HepG2 (cell line): ENCODE measurements at regions not wholly inside any gene's neighbourhood (a gene's known extent, or its start where the extent isn't known, plus 50 kb on each side); places are given as distances from the start of the nearest gene placed in this dataset.

Experiments
- ATAC-seq: fragments of 200-7000 bp; cut with Tn5 transposase; 3 replicates; pipeline ENCODE4 v1.9.1; 2020; ENCODE audit warnings: mild to moderate bottlenecking, moderate library complexity
- BruUV-seq: library from RNA; stranded (reverse); fragments of 400-500 nt; replicated peaks from 2 replicates; lab custom pipeline; 2021; lab: Mats Ljungman, UMichigan
- CTCF ChIA-PET: fragments of 300-600 bp; formaldehyde crosslinking; extraction: SDS; loops from one replicate; lab custom pipeline; 2021; ENCODE audit warnings: low total read pairs, inconsistent platforms, low intra/inter-chr PET ratio; lab: Yijun Ruan, JAX
- POLR2A ChIA-PET: fragments of 350-600 bp; sonication (Branson Sonifier 250); formaldehyde crosslinking; loops from one replicate; lab custom pipeline; 2020; ENCODE audit warnings: antibody characterized with exemption, inconsistent platforms; lab: Yijun Ruan, JAX
- DNase-seq: peaks from one replicate; pipeline ENCODE4 v3.0.0-alpha.2; 2015; ENCODE audit warnings: low spot score
- FAIRE-seq: peaks from 3 replicates; lab custom pipeline; 2011; peaks lifted over from hg19 to GRCh38; lab: Jason Lieb, UNC
- H2AFZ ChIP-seq: one replicate; pipeline ENCODE4 v1.6.1; 2011; ENCODE audit warnings: low read length, inconsistent platforms
- H3K27ac ChIP-seq: fragments of 300-600 bp; 3 replicates; pipeline ENCODE4 v1.8.0; 2011; ENCODE audit warnings: mixed run types, mild to moderate bottlenecking, mixed read lengths, low read length, inconsistent platforms; ENCODE audit not compliant: insufficient read depth; ENCODE audit errors: extremely low read length
- H3K27me3 ChIP-seq, 2 experiments: fragments of 200-600 bp in 1 of 2; 2 replicates in 1 of 2; 3 replicates in 1 of 2; pipeline versions ENCODE4 v1.6.0 to v1.8.0; 2011; ENCODE audit warnings: low read length in 2 of 2, mild to moderate bottlenecking in 2 of 2, moderate library complexity in 2 of 2, inconsistent platforms in 1 of 2; ENCODE audit not compliant: insufficient read depth in 2 of 2, control insufficient read depth in 1 of 2
- H3K36me3 ChIP-seq, 2 experiments: fragments of 200-600 bp in 1 of 2; replicated peaks in 1 of 2; 2 replicates in 1 of 2; 3 replicates in 1 of 2; pipeline versions ENCODE4 v1.5.1 to v1.8.0; 2011; ENCODE audit warnings: low read length in 2 of 2, inconsistent platforms in 1 of 2; ENCODE audit not compliant: insufficient read depth in 2 of 2, control insufficient read depth in 1 of 2
- H3K4me1 ChIP-seq: 2 replicates; pipeline ENCODE4 v1.5.1; 2012; ENCODE audit warnings: low read length, inconsistent platforms; ENCODE audit not compliant: insufficient read depth
- H3K4me2 ChIP-seq: 2 replicates; pipeline ENCODE4 v1.6.0; 2011; ENCODE audit warnings: low read depth, low read length, inconsistent platforms
- H3K4me3 ChIP-seq, 3 experiments: fragments of 200-600 bp in 1 of 3; sonication (generic), shearing (Covaris generic) in 1 of 3; replicated peaks in 1 of 3; 2 replicates each; pipeline ENCODE4 v1.5.1; 2011 to 2016; ENCODE audit warnings: low read length in 3 of 3, inconsistent platforms in 2 of 3, low read depth in 2 of 3, mild to moderate bottlenecking in 2 of 3, control low read depth in 1 of 3, mixed read lengths in 1 of 3; ENCODE audit not compliant: insufficient read depth in 1 of 3
- H3K79me2 ChIP-seq: one replicate; pipeline ENCODE4 v1.6.1; 2011; ENCODE audit warnings: low read length, inconsistent platforms; ENCODE audit not compliant: insufficient read depth
- H3K9ac ChIP-seq: 2 replicates; pipeline ENCODE4 v1.6.0; 2011; ENCODE audit warnings: mild to moderate bottlenecking, low read depth, low read length, inconsistent platforms; ENCODE audit not compliant: insufficient read depth
- H3K9me3 ChIP-seq: 2 replicates; pipeline ENCODE4 v1.5.1; 2012; ENCODE audit warnings: mild to moderate bottlenecking, low read length
- H4K20me1 ChIP-seq: 2 replicates; pipeline ENCODE4 v1.6.0; 2011; ENCODE audit warnings: inconsistent platforms, mild to moderate bottlenecking, low read length, moderate library complexity; ENCODE audit not compliant: insufficient read depth
- AGO2 ChIP-seq: fragments of 200-400 bp; formaldehyde crosslinking; optimal IDR thresholded peaks from 2 replicates; pipeline ENCODE3; 2017; ENCODE audit warnings: mild to moderate bottlenecking, low read depth, low read length, moderate library complexity
- ARID2 ChIP-seq: sonication (generic); formaldehyde crosslinking; IDR thresholded peaks from 2 replicates; pipeline ENCODE4 v1.8.1; 2022; ENCODE audit warnings: mild to moderate bottlenecking, missing genetic modification reagents, borderline replicate concordance
- HNRNPH1 ChIP-seq: fragments of 200-400 bp; formaldehyde crosslinking; optimal IDR thresholded peaks from 2 replicates; pipeline ENCODE3; 2017; ENCODE audit warnings: mild to moderate bottlenecking, low read depth, low read length
- MIER3 ChIP-seq: IDR thresholded peaks from 2 replicates; pipeline ENCODE4 v1.6.1; 2016; ENCODE audit warnings: missing compliant biosample characterization, borderline replicate concordance
- POGZ ChIP-seq: sonication (generic); formaldehyde crosslinking; IDR thresholded peaks from 2 replicates; pipeline ENCODE4 v1.4.0; 2020; ENCODE audit warnings: mild to moderate bottlenecking, missing genetic modification reagents
- SAP130 ChIP-seq: IDR thresholded peaks from 2 replicates; pipeline ENCODE4 v1.6.1; 2016; ENCODE audit warnings: low read depth
- SIX4 ChIP-seq: sonication (generic); formaldehyde crosslinking; IDR thresholded peaks from 2 replicates; pipeline ENCODE4 v1.4.0; 2020; ENCODE audit warnings: missing genetic modification reagents
- STAT6 ChIP-seq: sonication (generic); formaldehyde crosslinking; IDR thresholded peaks from 2 replicates; pipeline ENCODE4 v1.4.0; 2020; ENCODE audit warnings: missing genetic modification reagents, mild to moderate bottlenecking, borderline replicate concordance
- SUZ12 ChIP-seq: fragments of 150-350 bp; IDR thresholded peaks from 2 replicates; pipeline ENCODE4 v1.6.1; 2014; ENCODE audit warnings: low read depth, low read length
- ZNF879 ChIP-seq: sonication (generic); formaldehyde crosslinking; IDR thresholded peaks from 2 replicates; pipeline ENCODE4 v1.8.1; 2023; ENCODE audit warnings: missing genetic modification reagents
- WGBS: methylation state at CpG from one replicate; pipeline ENCODE4 v1.1.6; 2017; ENCODE audit warnings: low lambda C conversion rate; 5-methylcytosine and 5-hydroxymethylcytosine counted together
- in situ Hi-C: cut with HindIII; loops from 2 replicates; pipeline ENCODE4 v1.10.0; 2017; ENCODE audit warnings: low pct_unique_long_range_greater_than_20kb; ENCODE audit not compliant: extremely low pct_ligation_motif_present
- intact Hi-C: fragments of 100-400 bp; cut with micrococcal nuclease; formaldehyde crosslinking; loops from one replicate; pipeline ENCODE4 v1.10.0; 2022; ENCODE audit not compliant: unreplicated experiment

GRCh38 chr1:60751306-60751705 lies 331.1 kb upstream of the NFIA start:
- Histone ChIP-seq H3K79me2 (no peaks in the 10 kb centered on the region), H3K27ac (no peak overlapping the region), H3K27me3 (no peaks in the 10 kb centered on the region; a peak in 1 of 5 replicates), H3K4me1 (no peaks in the 10 kb centered on the region), H4K20me1 (no peaks in the 10 kb centered on the region), H3K4me3 (no peak overlapping the region), H3K9ac (no peak overlapping the region), H3K9me3 (no peaks in the 10 kb centered on the region), H3K4me2 (no peak overlapping the region), H3K36me3 (no peaks in the 10 kb centered on the region), H2AFZ (no peak overlapping the region)
- DNase-seq (no peak), FAIRE-seq (no peak), ATAC-seq (no peak)
- no peak for TF ChIP-seq POGZ (CRISPR knock-in tag)
- TF ChIP-seq HNRNPH1, result no peak
- TF ChIP-seq ZNF879, result no peak
- no peak for TF ChIP-seq SUZ12
- no peak for TF ChIP-seq STAT6 (CRISPR knock-in tag)
- no peak for TF ChIP-seq SAP130 (CRISPR knock-in tag)
- no peak for TF ChIP-seq AGO2
- no peak for TF ChIP-seq MIER3 (CRISPR knock-in tag)
- TF ChIP-seq ARID2, result no peak
- no peak for TF ChIP-seq SIX4
- ChIA-PET POLR2A (no interaction called here), CTCF (no interaction called here)
- in situ Hi-C loops (no loop called here), intact Hi-C loops (no loop called here)
- WGBS, result 35% methylated on average over 1 of the region's 1 CpG
- no TSS peak for BruUV-seq
